Activated T-cell treated with anti-CD3 and anti-CD28 coated beads for 1 hour (primary cell): ENCODE measurements at regions not wholly inside any gene's neighbourhood (a gene's known extent, or its start where the extent isn't known, plus 50 kb on each side); places are given as distances from the start of the nearest gene placed in this dataset.
"Not testable (repeated sequence)": the region's sequence is repeated elsewhere in the genome, so short reads cannot be mapped to it uniquely, and the experiment has no call there.

Source experiments
- DNase-seq: peaks from one replicate; pipeline ENCODE4 v3.0.0-alpha.2; 2020; ENCODE audit warnings: low read depth

- no peak for DNase-seq
These were observed 98.2 kb upstream of the C14orf180 start for GRCh38 chr14:104481323-104481722.

- not testable (repeated sequence) for DNase-seq
These were observed 97.5 kb upstream of the C14orf180 start for GRCh38 chr14:104482017-104482416.

GRCh38 chr14:104486222-104486923 is 93.2 kb upstream of the C14orf180 start:
- no peak for DNase-seq

GRCh38 chr14:104494483-104494882 is 85.1 kb upstream of the C14orf180 start:
- DNase-seq: no peak

DNA sequence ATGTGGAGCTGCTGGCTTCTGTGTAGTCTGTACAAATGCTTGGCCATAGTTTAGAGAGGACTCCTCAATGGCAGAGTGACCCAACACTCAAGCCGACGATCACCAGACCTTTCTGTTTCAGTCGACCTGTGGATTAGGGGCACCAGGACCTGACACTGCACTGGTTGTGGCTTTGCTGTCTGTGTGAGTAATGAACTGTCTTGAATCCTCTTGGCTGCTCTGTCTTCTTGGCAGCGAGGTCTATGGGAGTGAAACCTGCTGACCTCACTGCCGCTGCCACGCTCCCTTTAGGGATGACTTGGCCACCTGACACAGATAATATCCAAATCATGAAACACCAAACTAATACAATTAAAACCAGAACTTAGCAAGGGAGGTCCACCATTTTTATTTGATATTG is 83.5 kb upstream of the C14orf180 start:
- no peak for DNase-seq

GRCh38 chr14:104499784-104500760 is 79.5 kb upstream of the C14orf180 start:
- DNase-seq: no peak

GRCh38 chr14:104502060-104502459 is 77.5 kb upstream of the C14orf180 start:
- no peak for DNase-seq

- DNase-seq: no peak
These were observed 75.9 kb upstream of the C14orf180 start for GRCh38 chr14:104503691-104504090.

DNA sequence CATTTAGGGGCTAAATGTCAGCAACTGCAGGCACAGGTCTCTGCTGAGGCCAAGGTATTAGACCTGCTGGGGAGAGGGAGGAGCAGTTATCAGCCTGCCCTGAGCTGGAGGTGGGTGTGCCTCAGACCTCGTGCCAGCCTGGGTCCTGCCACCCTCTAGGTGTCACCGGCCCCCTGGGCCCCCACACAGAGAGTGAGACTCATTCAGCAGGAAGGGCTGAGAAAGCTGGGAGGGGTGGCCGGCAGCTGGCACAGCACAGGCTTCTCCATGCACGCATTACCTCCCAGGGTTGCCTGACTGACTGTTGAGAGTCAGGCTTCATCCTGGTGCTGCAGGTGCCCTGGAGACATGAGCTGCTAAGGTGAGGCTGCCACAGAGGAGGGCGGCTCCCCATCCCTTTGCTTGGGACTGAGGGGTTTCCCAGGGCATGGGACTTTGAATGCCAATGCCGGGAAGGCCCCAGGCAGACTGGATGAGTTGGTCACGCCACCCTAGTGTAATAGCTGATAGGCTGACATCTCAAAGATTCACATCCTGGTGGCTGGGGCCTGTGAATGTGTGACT is 75.3 kb upstream of the C14orf180 start:
- no peak for DNase-seq

DNA sequence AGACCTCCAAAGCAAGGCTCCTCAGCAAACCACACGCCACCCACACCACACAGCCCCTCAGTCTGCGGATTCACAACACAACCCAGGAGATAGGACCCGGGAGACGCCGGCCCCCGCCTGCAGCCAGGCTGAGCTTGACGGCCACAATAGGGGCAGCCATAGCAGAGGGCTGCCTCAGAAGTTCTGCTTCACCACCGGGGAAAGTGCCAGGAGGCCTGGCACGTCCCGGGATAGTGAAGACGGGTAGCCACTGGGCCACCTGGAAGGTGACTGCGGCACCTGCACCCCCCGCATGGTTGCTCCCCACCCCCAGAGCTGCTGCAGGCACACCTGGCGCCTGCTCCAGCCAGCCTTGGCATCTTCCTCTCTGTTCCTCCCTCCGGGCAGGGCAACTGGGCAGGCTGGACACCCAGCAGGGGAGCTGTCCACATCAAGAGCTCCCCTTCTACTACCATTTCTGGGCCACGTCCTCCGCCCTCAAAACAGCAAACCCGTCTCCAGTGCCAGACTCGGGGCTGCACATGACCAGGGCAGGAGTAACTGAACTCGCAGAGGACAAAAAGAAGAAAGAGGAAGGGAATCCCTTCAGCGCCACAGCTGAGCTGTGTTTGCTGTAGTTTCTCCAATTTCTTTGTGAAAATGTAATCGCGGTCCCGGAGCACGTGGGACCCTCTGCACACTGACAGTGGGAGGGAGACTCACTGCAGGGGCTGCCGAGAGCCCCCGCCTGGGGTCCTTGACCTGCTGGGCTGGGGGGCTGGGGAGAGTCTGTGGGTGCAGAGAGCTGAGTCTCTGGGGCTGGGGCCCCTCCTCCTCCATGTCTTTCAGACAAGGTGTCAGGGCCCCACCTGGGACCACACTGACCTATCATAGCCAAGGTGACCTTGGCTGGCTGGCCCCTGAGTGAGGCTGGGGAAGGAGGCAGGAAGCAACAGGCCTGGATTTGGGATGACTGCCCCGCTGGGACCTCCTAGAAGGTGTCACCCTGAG is 74.2 kb upstream of the C14orf180 start:
- DNase-seq: no peak

- no peak for DNase-seq
These were observed 72.9 kb upstream of the C14orf180 start for GRCh38 chr14:104506461-104507253.

- no peak for DNase-seq
These were observed 72.1 kb upstream of the C14orf180 start for GRCh38 chr14:104507443-104507842.

DNA sequence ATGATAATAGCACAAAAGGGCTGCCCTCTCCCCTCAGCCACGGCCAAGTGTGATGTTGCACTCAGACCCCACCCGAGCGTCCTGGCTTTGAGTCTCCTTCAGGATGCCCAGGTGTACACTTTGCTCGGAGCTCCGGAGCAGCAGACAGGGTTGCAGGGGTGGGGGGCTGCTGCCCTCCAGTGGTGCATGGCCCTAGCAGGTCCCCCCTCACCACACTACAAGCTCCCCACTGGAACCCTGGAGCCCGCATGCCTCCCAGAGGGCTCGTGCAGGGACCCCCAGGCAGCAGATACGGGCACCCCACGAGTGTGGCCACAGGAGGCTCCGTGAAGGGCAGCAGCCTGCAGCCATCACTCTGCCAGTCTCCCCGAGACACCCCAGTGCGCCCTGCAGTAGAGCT is 69.9 kb upstream of the C14orf180 start:
- no peak for DNase-seq

DNA sequence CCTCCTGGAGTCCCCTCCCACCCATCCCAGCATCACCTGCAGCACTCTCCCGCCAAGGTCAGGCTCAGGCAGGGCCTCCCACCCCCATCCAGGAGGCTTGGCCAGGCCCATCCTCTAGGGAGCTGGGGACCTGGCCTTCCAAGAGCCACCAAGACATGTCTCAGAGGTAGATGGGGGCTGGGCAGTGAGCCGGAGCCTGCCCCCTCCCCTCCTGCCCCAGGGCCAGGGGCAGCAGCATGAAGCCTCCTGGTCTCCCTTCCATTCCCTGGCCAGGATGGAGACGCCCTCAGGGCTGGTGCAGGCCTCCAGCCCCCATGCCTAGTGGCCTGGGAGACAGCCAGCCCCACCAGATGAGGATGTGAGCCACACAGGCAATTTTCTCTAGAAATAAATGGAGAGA is 69.3 kb upstream of the C14orf180 start:
- no peak for DNase-seq

GRCh38 chr14:104510794-104511611 is 68.6 kb upstream of the C14orf180 start:
- no peak for DNase-seq

- no peak for DNase-seq
These were observed 67.5 kb upstream of the C14orf180 start for GRCh38 chr14:104512061-104512460.

DNA sequence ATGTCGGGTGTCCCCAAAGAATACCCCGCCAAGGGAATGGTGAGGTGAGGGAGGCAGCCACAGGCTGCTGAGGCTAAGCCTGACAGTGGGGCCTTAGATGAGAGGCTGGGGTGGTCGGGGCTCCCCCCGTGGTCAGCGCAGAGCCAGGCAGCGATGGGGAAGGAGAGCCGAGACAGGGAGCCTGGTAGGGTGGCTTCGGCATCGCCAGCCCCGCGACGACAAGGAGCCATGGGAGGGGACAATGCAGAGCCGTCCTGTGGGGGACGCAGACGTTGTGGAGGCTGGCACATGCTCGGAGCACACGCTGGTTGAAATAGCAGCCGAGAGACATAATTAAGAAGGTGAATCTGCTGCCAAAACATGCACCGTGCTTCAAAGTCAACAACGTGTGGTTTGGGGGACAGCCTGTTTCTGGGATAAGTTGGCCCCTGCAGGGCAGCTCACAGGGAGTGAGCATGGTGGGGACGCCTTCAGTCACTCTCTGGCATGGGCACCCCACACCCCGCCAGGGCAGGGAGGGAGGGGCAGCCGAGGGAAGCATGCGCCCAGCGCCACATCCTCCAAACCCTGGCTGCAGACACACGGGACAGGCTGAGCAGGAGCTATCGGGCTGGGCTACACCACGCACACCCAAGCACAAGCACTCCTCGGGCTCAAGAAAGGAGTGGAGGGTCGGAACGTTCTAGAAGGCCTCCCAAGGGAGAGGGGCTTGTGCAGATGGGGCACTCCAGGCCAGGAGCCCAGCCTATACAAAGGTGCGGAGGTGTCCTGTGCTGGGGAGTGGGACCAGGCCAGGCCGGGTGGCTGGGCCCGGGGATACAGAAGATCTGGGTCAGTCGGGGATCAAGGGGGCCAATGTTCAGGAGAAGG is 66.6 kb upstream of the C14orf180 start:
- DNase-seq: no peak

DNA sequence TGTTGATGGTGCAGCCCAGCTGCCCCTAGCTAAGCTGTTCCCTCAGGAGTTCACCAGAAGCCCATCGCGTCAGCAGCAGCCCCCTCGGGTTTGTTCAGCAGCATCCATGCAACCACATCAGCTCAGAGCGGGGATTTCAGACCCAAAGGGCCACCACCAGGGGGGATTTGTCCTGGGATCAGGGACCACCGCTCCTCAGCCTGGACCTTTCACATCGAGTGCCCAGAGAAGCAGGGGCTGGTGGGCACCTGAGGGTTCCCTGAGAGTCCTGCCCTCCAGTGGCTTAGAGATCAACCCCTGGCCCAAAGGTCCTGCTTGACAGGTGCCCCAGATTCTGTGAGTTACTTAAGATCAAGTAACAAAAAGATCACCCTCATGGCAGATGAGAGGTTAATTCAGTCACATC is 65.9 kb upstream of the C14orf180 start:
- no peak for DNase-seq
